ENCODE measurements at regions not wholly inside any gene's neighbourhood (a gene's known extent, or its start where the extent isn't known, plus 50 kb on each side); places are given as distances from the start of the nearest gene placed in this dataset.

DNA sequence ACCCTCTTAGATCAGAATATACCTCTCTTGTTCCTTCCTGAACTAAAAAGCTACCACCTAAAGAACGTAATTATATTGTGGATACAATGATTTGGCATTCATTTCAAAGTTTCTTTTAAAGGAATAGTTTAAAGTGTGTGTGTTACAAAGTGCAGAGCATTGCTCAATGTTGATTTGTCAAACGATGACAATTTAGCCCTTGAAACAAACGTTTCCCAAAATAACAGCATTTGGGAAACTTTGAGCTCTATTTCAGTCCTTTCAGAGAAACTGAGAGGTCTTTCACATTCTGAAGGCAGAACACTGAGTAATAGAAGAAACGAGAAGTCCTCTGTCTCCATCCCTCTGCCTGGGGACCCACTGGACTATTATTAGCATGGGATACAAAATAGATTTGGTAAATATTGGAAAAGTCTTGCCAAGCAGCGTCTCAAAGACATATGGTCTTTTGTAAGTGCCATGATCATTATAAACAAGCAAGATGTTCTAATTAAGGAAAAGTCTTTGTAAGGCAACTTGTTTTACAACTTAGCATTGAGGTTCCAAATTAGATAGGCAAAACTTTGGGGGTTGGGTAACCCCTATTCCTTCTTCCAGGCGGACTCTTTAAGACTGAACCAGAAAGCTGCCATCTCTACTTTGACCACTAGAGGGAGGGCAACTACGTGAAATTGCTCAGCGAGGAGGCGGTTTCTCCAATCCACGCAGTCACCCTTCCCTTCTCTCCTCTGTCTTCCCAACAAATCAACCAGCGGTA is 208.8 kb downstream of the RNF144B start:
- Histone ChIP-seq H3K4me1 (replicated peaks; ENCODE audit: insufficient read depth) (no peaks in the 10 kb centered on the region), H3K27ac (no peak overlapping the region), H3K9me2 (ENCODE audit: insufficient read depth) (no peaks in the 10 kb centered on the region), H3K27me3 (ENCODE audit: insufficient read depth, low read depth) (no peaks in the 10 kb centered on the region), H2AFZ (no peak overlapping the region), H3K79me2 (ENCODE audit: low read depth) (no peaks in the 10 kb centered on the region), H3K36me3 (ENCODE audit: low read depth) (no peaks in the 10 kb centered on the region), H4K20me1 (ENCODE audit: insufficient read depth) (no peaks in the 10 kb centered on the region), H3K9me3 (ENCODE audit: insufficient read depth, low read depth) (no peaks in the 10 kb centered on the region), H3F3A (ENCODE audit: insufficient read depth, low read depth) (no peaks in the 10 kb centered on the region), H3K4me3 (no peak overlapping the region), H3K4me2 (no peak overlapping the region)
- TF ChIP-seq, protein P1, sequence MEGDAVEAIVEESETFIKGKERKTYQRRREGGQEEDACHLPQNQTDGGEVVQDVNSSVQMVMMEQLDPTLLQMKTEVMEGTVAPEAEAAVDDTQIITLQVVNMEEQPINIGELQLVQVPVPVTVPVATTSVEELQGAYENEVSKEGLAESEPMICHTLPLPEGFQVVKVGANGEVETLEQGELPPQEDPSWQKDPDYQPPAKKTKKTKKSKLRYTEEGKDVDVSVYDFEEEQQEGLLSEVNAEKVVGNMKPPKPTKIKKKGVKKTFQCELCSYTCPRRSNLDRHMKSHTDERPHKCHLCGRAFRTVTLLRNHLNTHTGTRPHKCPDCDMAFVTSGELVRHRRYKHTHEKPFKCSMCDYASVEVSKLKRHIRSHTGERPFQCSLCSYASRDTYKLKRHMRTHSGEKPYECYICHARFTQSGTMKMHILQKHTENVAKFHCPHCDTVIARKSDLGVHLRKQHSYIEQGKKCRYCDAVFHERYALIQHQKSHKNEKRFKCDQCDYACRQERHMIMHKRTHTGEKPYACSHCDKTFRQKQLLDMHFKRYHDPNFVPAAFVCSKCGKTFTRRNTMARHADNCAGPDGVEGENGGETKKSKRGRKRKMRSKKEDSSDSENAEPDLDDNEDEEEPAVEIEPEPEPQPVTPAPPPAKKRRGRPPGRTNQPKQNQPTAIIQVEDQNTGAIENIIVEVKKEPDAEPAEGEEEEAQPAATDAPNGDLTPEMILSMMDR (conservative IDR thresholded peaks at IDR 0.05), result peak; percentile 95
- TF ChIP-seq EZH2 (IDR thresholded peaks at IDR 0.05; ENCODE audit: low read depth), result no peak
- ChIA-PET CTCF (interaction anchor here (1.0 kb wide), 1 partner anchor 68 kb away, joined by 3 read pairs; no protein-coding TSS in a partner anchor), POLR2A (ENCODE audit: unreplicated experiment) (interaction anchor here (0.6 kb wide), 1 partner anchor 78 kb away, joined by 6 read pairs; no protein-coding TSS in a partner anchor)
- intact Hi-C loops (cut with micrococcal nuclease; ENCODE audit: unreplicated experiment), result loop anchor here (1.0 to 5.0 kb wide), 4 partner anchors 226 to 1931 kb away; no protein-coding TSS in a partner anchor
- DNase-seq, result peak in 1 of 2 experiments; percentile 54
- no TSS peak for BruUV-seq (replicated peaks)

DNA sequence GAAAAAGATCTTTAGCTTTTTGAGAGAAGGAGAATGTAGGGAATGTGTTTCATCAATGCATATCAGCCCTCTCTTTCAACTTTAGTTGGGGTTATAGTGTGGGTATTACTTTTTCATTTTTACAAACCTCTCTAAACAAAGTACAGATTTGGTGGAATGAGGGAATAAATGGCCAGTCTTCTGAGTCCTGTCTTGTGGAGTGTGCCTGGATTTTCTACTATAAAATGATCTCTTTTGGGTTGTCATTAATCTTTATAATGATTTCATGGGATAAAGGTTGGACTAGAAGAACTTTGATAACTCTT is 209.3 kb downstream of the RNF144B start:
- no peak for DNase-seq
- Histone ChIP-seq H3K4me1 (replicated peaks; ENCODE audit: insufficient read depth) (no peaks in the 10 kb centered on the region), H4K20me1 (ENCODE audit: insufficient read depth) (no peaks in the 10 kb centered on the region), H3K4me3 (no peak overlapping the region), H3K27ac (no peak overlapping the region), H3K9me3 (ENCODE audit: insufficient read depth, low read depth) (no peaks in the 10 kb centered on the region), H2AFZ (no peak overlapping the region), H3K9me2 (ENCODE audit: insufficient read depth) (no peaks in the 10 kb centered on the region), H3K4me2 (no peak overlapping the region), H3K79me2 (ENCODE audit: low read depth) (no peaks in the 10 kb centered on the region), H3F3A (ENCODE audit: insufficient read depth, low read depth) (no peaks in the 10 kb centered on the region), H3K36me3 (ENCODE audit: low read depth) (no peaks in the 10 kb centered on the region), H3K27me3 (ENCODE audit: insufficient read depth, low read depth) (no peaks in the 10 kb centered on the region)
- no TSS peak for BruUV-seq (replicated peaks)
- intact Hi-C loops (cut with micrococcal nuclease; ENCODE audit: unreplicated experiment), result loop anchor here (1.0 to 5.0 kb wide), 4 partner anchors 226 to 1931 kb away; no protein-coding TSS in a partner anchor
- ChIA-PET CTCF (no interaction called here), POLR2A (ENCODE audit: unreplicated experiment) (no interaction called here)
- TF ChIP-seq, protein P1 (conservative IDR thresholded peaks at IDR 0.05), result peak; percentile 37; the same call in 1 of the 2 replicates
- TF ChIP-seq EZH2 (IDR thresholded peaks at IDR 0.05; ENCODE audit: low read depth), result no peak

DNA sequence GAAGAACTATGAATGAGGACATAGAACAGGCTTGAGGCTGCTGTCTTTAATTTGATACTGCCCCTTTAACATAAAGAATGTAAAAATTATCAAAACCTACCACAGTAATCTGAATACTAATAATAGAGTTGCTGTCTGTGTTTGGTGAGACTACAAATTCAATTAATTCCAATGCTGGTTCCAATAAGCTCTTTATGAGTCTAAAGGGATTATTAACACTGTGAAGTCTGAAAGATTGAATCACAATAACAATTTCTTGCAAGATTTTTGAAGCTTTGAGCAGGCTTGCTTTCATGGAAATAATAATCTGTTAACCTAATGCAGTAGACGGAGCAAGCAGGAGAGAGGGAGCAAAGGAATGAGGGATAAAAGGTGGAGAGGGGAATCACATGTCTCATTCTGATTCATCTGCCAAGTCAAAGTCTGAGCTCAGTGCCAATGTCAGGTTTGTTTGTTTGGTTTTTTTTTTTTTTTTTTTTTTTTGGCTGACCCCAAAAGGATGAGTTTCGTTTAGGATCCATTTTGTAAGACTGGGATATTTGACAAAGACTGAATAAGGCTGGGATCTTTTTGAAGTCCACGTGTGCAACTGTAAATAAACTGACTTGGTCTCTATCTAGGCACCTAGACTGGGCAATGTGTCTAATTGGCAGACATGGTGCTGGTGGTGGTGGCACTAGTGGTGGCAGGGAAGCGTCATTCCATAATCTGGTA is 211.6 kb downstream of the RNF144B start:
- intact Hi-C loops (cut with micrococcal nuclease; ENCODE audit: unreplicated experiment), result loop anchor here (5.0 kb wide), 3 partner anchors 224 to 1929 kb away; no protein-coding TSS in a partner anchor
- H2AFZ ChIP-seq, result 0 out of 2 replicates have a peak overlapping the region, but pooled peaks have one; percentile 40
- no peaks in the 10 kb centered on the region for H3F3A ChIP-seq (ENCODE audit: insufficient read depth, low read depth)
- H3K4me3 ChIP-seq, result no peak overlapping the region
- no peak overlapping the region for H3K4me2 ChIP-seq
- H3K9me2 ChIP-seq (ENCODE audit: insufficient read depth), result no peaks in the 10 kb centered on the region
- H4K20me1 ChIP-seq (ENCODE audit: insufficient read depth), result no peaks in the 10 kb centered on the region
- no peaks in the 10 kb centered on the region for H3K9me3 ChIP-seq (ENCODE audit: insufficient read depth, low read depth)
- no peaks in the 10 kb centered on the region for H3K4me1 ChIP-seq (replicated peaks; ENCODE audit: insufficient read depth)
- POLR2A ChIA-PET (ENCODE audit: unreplicated experiment), result interaction anchor here (0.7 kb wide), 1 partner anchor 96 kb away, joined by 7 read pairs; no protein-coding TSS in a partner anchor
- H3K27me3 ChIP-seq (ENCODE audit: insufficient read depth, low read depth), result no peaks in the 10 kb centered on the region
- TF ChIP-seq, protein P1 (conservative IDR thresholded peaks at IDR 0.05), result no peak
- TF ChIP-seq EZH2 (IDR thresholded peaks at IDR 0.05; ENCODE audit: low read depth), result no peak
- DNase-seq, result no peak
- no peaks in the 10 kb centered on the region for H3K79me2 ChIP-seq (ENCODE audit: low read depth)
- CTCF ChIA-PET, result interaction anchor here (0.6 kb wide), 1 partner anchor 145 kb away, joined by 6 read pairs; no protein-coding TSS in a partner anchor
- H3K27ac ChIP-seq, result no peak overlapping the region
- BruUV-seq (replicated peaks), result no TSS peak
- no peaks in the 10 kb centered on the region for H3K36me3 ChIP-seq (ENCODE audit: low read depth)

All from PC-9 (cell line).